Kidney (tissue), 13 donors: ENCODE measurements at regions not wholly inside any gene's neighbourhood (a gene's known extent, or its start where the extent isn't known, plus 50 kb on each side); places are given as distances from the start of the nearest gene placed in this dataset.

ENCODE experiments used
- DNase-seq, 5 donors: peaks; one replicate each; pipeline ENCODE4 v3.0.0-alpha.2; 2013 to 2020
- FAIRE-seq: peaks from 2 replicates; lab custom pipeline; 2012; peaks lifted over from hg19 to GRCh38; lab: Jason Lieb, UNC
- H3K27ac ChIP-seq, 2 donors: one replicate each; pipeline ENCODE4 v1.7.0; 2013; ENCODE audit warnings: low read depth in 2 of 2, low read length in 2 of 2, inconsistent platforms in 1 of 2
- H3K27me3 ChIP-seq: one replicate; pipeline ENCODE4 v1.7.1; 2013; ENCODE audit warnings: low read length, inconsistent platforms; ENCODE audit not compliant: control insufficient read depth, insufficient read depth
- H3K36me3 ChIP-seq, 3 donors: one replicate each; pipeline versions ENCODE4 v1.7.0 to v1.7.1; 2013; ENCODE audit warnings: low read length in 3 of 3, control low read depth in 1 of 3, inconsistent platforms in 1 of 3; ENCODE audit not compliant: insufficient read depth in 3 of 3, control insufficient read depth in 2 of 3
- H3K4me1 ChIP-seq, 3 donors: one replicate each; pipeline versions ENCODE4 v1.7.0 to v1.7.1; 2013; ENCODE audit warnings: low read length in 3 of 3, inconsistent platforms in 1 of 3, low read depth in 1 of 3; ENCODE audit not compliant: control insufficient read depth in 2 of 3, insufficient read depth in 2 of 3
- H3K4me3 ChIP-seq, 3 donors: one replicate each; pipeline versions ENCODE4 v1.7.0 to v1.8.1; 2013; ENCODE audit warnings: low read length in 3 of 3, control low read depth in 1 of 3, inconsistent platforms in 1 of 3
- H3K9ac ChIP-seq, 3 donors: one replicate each; pipeline versions ENCODE4 v1.7.0 to v1.7.1; 2013; ENCODE audit warnings: low read length in 3 of 3, control low read depth in 1 of 3, inconsistent platforms in 1 of 3
- H3K9me3 ChIP-seq, 3 donors: one replicate each; pipeline versions ENCODE4 v1.7.0 to v1.7.1; 2013; ENCODE audit warnings: low read length in 3 of 3, control low read depth in 1 of 3, inconsistent platforms in 1 of 3; ENCODE audit not compliant: control insufficient read depth in 2 of 3, insufficient read depth in 1 of 3
- CTCF ChIP-seq: IDR thresholded peaks from 3 replicates; pipeline ENCODE4 v1.5.1; 2012; ENCODE audit warnings: mild to moderate bottlenecking, moderate library complexity, borderline replicate concordance; ENCODE audit not compliant: insufficient read depth; ENCODE audit errors: extremely low read depth
- intact Hi-C: fragments of 100-400 bp; cut with DNase I; formaldehyde crosslinking; loops from one replicate; pipeline ENCODE4 v1.11.1; 2022
- donor health status: control.
- donor health status: control.
- donor health status: control.
- donor health status: control.
- donor health status: control.
- donor health status: DM: yes; HTN: yes; CAD: no.
- donor health status: Normal renal cell carcinoma (clear cell type).

- Histone ChIP-seq H3K27me3 (no peaks in the 10 kb centered on the region), H3K4me3 (no peak overlapping the region), H3K27ac (no peak overlapping the region), H3K4me1 (no peaks in the 10 kb centered on the region), H3K9ac (no peak overlapping the region), H3K9me3 (no peaks in the 10 kb centered on the region), H3K36me3 (no peaks in the 10 kb centered on the region)
- intact Hi-C loops = no loop called here
- FAIRE-seq (no peak), DNase-seq (no peak)
- no peak for TF ChIP-seq CTCF
Observed at GRCh38 chr17:72361892-72362291, 241.1 kb downstream of the SOX9 start.

GRCh38 chr17:72362376-72363088, 241.7 kb downstream of the SOX9 start:
- DNase-seq (no peak), FAIRE-seq (no peak)
- Histone ChIP-seq H3K36me3 (no peaks in the 10 kb centered on the region), H3K27me3 (no peaks in the 10 kb centered on the region), H3K27ac (no peak overlapping the region), H3K4me1 (no peaks in the 10 kb centered on the region), H3K9ac (no peak overlapping the region), H3K9me3 (no peaks in the 10 kb centered on the region), H3K4me3 (no peak overlapping the region)
- intact Hi-C loops = no loop called here
- TF ChIP-seq CTCF = no peak

GRCh38 chr17:72363089-72363610, 242.3 kb downstream of the SOX9 start:
- Histone ChIP-seq H3K9me3 (no peaks in the 10 kb centered on the region), H3K36me3 (no peaks in the 10 kb centered on the region), H3K27ac (no peak overlapping the region), H3K27me3 (no peaks in the 10 kb centered on the region), H3K9ac (no peak overlapping the region), H3K4me1 (no peaks in the 10 kb centered on the region), H3K4me3 (no peak overlapping the region)
- no peak for FAIRE-seq
- no peak for TF ChIP-seq CTCF
- DNase-seq = no peak
- intact Hi-C loops = no loop called here
